Erythroblast (primary cell): ENCODE measurements at regions not wholly inside any gene's neighbourhood (a gene's known extent, or its start where the extent isn't known, plus 50 kb on each side); places are given as distances from the start of the nearest gene placed in this dataset.

Experiments used
- GATA1 ChIP-seq: IDR thresholded peaks from 2 replicates; pipeline ENCODE4 v1.6.1; 2011; ENCODE audit warnings: low read depth, mild to moderate bottlenecking, control low read depth, low read length, moderate library complexity
- POLR2A ChIP-seq: IDR thresholded peaks from 2 replicates; pipeline ENCODE4 v1.6.1; 2011; ENCODE audit warnings: mild to moderate bottlenecking, low read length

- TF ChIP-seq POLR2A, result no peak
- TF ChIP-seq GATA1, result no peak
Observed at GRCh38 chr16:85365120-85365519, 248.0 kb upstream of the GSE1 start.
